NCI-H526 (cell line): ENCODE measurements at regions not wholly inside any gene's neighbourhood (a gene's known extent, or its start where the extent isn't known, plus 50 kb on each side); places are given as distances from the start of the nearest gene placed in this dataset.

Source experiments
- DNase-seq, 2 experiments: peaks; one replicate each; lab custom pipeline; 2025; lab: John Stamatoyannopoulos, UW

DNA sequence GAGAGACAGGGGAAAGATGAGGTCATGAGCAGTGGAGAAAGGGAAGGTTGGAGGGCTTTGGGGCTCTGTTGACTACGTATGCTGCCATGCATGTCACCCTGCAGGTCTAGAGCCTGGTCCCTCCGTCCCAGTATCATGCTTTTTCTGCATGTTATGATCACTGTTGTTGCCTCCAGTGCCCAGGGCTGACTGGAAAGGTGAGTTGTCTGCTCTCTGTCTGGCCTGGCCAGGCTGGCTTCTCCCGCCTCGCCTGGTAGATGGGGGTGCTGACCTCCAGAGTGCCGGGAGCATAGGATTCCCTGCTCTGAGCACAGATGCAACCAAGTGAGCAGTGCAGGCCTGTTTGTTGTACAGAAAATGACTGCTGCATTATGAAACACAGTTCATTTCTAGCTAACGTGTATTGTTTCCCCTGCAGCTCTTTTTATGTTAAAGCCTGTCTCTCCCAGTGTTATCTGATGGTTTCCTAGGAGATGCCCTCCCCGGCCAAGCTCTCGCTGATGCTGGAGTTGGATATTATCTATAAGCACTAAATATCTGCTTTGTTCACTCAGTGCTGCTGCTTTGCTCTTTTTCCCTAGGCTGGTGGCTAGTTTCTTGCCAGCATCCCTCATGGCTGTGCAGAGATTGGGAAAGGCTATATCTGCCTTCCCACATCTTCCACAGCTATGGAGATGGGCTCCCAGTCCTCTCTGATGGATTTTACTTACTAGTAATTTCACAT, 158.2 kb downstream of the TDRD15 start:
- DNase-seq: peak; percentile 19 to 58

DNA sequence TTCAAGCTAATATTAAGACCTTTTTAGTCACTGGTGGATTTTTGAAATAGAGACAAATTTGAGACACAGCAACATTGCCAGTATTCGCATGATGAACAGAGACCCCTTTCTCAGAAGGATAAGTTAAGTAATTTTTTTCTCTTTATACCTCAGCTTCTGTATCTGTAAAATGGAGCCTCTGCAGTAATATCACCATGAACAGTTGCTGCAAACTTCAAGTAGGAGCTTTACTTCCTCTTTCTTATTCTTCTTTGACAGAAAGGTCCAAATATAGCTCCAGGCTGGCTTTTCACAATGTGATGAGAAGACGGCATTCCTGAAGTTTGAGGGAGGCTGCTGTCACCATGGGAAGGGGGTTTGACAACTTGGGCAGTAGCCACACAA, 158.7 kb downstream of the TDRD15 start:
- DNase-seq: no peak

DNA sequence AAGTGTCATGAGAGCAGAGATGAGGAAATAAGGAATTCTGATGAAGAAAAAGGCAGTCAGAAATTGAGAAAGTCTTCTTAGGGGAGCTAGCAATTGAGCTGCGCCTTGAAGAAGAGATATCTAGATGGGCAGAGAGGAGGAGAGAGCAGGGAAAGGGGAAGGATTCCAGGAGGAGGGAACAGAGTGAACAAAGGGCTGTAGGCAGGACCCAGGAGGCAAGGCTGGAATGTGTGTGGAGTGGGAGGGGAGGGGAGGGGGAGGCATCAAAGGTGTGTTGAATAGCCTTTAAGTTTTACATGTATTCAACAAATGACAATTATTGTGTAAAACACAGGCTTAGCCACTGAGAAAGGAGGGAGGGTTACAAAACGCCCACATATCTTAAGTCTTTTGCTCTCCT, 164.5 kb downstream of the TDRD15 start:
- DNase-seq: no peak

GRCh38 chr2:21288739-21289520, 165.2 kb downstream of the TDRD15 start:
- peak in 1 of 2 experiments; percentile 35 for DNase-seq

- no peak for DNase-seq
Observed at GRCh38 chr2:21289551-21289950, 165.8 kb downstream of the TDRD15 start.

DNA sequence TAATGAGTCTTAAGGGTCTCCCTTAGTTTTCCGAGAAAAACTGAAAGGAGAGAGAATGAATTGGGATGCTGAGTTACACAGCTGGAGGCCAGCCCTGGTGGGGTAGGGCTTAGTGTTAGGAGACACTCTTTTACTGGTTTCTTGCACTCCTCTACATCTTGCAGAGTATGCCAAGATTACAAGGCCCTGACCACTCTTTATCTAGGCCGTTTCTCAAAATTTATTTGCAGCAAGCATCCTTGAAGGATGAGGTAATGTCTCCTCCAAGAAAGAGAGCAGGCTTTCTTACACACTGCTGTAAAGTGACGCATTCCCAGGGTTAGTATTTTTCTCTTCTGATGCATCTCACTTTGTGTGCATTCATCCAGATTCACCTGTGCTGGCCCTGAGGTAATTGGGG, 166.2 kb downstream of the TDRD15 start:
- no peak for DNase-seq

DNA sequence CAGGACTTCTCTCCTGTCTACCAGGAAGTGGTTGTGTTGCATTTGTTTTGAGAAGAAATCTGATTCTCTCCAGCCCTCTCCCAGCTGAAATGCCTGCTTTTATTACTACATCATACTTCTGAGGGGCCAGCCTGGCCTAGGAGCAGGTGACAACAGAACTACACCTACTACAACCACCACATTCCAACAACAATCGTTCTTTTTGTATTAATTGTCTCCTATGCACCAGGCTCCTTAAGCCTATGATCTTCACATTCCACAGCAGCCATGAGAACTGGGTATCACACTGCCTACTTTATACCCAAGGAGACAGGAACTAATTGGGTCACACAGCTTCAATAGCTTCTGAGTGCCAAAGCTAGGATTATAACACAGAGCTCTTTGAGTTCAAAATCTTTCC, 167.7 kb downstream of the TDRD15 start:
- no peak for DNase-seq

DNA sequence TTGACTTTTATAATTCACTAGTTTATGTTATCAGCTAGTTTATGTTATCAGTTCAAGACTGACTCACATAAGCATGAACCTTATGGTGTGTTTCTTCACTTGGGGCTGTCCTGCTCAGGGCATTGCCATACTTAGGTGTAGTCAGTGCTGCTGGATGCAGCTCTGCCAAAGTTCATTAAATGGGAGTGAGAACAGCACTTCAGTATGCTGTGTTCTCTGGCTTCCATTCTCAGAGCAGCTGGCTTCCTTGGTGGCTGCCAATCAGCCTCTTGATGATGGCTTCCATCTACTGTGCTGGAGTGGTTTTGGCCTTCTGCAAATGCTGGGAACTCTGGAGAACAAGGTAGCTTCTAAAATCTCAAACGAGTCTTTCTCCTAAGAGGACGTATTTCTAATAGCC, 170.7 kb downstream of the TDRD15 start:
- no peak for DNase-seq

GRCh38 chr2:21299411-21299810, 175.6 kb downstream of the TDRD15 start:
- no peak for DNase-seq

DNA sequence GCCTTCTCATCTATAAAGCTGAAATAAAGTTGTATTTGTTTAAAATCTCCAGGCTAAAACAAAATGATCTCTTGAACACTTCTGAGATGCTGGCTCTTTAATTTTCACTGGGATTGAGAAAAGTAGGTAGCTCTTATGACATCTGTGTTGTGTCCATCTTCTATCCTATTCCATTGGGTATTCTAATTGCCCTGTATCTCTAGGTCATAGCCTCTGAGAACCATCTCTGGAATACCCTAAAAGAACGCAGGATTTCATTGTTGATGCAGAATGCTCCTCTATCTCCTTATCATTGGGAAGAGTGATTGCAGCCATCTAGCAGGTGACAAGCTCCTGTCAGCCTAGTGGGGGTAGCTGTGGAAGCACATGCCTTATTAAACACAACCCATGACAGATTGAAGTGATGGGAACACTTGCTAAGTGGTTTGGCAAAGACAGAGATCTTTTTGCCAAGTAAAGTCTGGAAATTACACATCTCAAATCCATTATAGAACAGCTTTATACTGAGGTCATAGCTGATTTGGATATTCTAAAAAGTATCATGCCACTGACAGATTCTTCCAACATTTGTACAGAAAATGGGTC, 178.2 kb downstream of the TDRD15 start:
- DNase-seq: no peak

GRCh38 chr2:21303876-21304275, 180.1 kb downstream of the TDRD15 start:
- no peak for DNase-seq

- no peak for DNase-seq
Observed at GRCh38 chr2:21305581-21305980, 181.8 kb downstream of the TDRD15 start.

GRCh38 chr2:21306235-21306634, 182.5 kb downstream of the TDRD15 start:
- no peak for DNase-seq

GRCh38 chr2:21307037-21307436, 183.3 kb downstream of the TDRD15 start:
- DNase-seq: no peak

GRCh38 chr2:21310493-21310892, 186.7 kb downstream of the TDRD15 start:
- DNase-seq: no peak

- DNase-seq: no peak
Observed at GRCh38 chr2:21314322-21314835, 190.6 kb downstream of the TDRD15 start.

GRCh38 chr2:21317131-21317530, 193.4 kb downstream of the TDRD15 start:
- DNase-seq: peak; percentile 13 to 67

- DNase-seq: no peak
Observed at GRCh38 chr2:21318263-21318662, 194.5 kb downstream of the TDRD15 start.

- DNase-seq: peak; percentile 8 to 43
Observed at GRCh38 chr2:21326152-21326551, 202.4 kb downstream of the TDRD15 start.

DNA sequence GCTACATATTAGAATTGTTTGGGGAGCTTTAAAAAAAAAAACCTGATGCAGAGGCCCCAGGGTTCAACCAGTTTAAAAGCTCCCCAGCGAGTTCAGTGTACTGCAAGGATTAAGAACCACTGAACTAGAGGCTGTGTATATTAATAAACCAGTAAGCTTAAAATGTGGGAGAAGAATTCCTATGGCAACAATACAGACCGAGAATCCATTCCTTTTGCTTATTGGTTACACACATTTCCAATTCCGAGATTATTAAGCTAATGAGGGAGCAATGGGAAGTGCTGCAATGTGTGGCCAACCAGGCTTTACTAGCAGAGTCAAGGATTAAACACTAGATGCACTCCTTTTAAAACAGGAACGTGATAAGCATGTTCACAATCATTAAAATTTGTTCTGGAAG, 204.4 kb downstream of the TDRD15 start:
- DNase-seq: no peak

- DNase-seq: no peak
Observed at GRCh38 chr2:21330786-21331391, 207.1 kb downstream of the TDRD15 start.

GRCh38 chr2:21331625-21332370, 208.0 kb downstream of the TDRD15 start:
- no peak for DNase-seq
